ENCODE measurements at regions not wholly inside any gene's neighbourhood (a gene's known extent, or its start where the extent isn't known, plus 50 kb on each side); places are given as distances from the start of the nearest gene placed in this dataset.
"Not testable (repeated sequence)": the region's sequence is repeated elsewhere in the genome, so short reads cannot be mapped to it uniquely, and the experiment has no call there.

DNA sequence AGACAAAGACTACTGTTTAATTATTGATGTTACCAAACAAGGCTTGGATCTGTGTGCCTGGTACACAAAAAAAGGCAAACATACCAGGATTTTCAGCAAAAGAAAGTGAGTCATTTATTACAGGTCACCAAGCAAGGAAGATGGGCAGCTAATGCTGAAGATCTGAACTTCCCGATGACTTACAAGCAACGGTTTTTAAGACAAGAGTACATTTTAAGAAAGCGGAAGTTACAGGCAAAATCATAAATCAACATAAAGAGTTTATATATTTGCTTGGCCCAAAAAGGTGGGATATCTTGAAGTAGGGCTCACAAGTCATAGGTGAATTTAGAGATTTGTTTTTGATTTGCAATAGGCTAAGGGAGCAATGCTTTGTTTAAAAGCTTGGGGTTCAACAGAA lies 125.4 kb upstream of the SPATA16 start:
- in situ Hi-C loops (cut with HindIII; ENCODE audit: low pct_unique_long_range_greater_than_20kb, low sequenced_read_pairs) = no loop called here
- TF ChIP-seq JUND (IDR thresholded peaks at IDR 0.05; ENCODE audit: low read depth) = no peak
- no peak for DNase-seq (ENCODE audit: low read depth in 1 of 2, low spot score in 1 of 2)

DNA sequence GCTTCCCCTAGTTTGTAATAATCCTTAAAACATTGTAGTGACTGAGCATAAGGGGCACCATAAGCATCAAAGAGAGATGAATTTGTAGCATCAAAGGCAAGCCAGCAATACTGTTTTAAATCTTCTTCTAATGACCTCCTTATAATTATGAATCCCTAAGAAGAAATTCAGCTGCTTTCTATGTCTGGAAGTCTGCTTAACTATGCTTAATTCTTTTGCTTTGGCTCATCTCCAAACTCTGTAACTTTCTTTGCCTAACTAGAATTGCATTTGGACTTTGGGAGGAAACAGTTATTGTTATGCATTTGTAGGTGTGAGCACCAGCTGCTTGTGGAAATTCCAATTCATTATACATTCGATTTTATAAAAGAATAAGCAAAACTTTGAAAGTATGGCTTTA lies 117.7 kb upstream of the SPATA16 start:
- no peak for TF ChIP-seq JUND (IDR thresholded peaks at IDR 0.05; ENCODE audit: low read depth)
- in situ Hi-C loops (cut with HindIII; ENCODE audit: low pct_unique_long_range_greater_than_20kb, low sequenced_read_pairs) = no loop called here
- DNase-seq (ENCODE audit: low read depth in 1 of 2, low spot score in 1 of 2) = no peak

DNA sequence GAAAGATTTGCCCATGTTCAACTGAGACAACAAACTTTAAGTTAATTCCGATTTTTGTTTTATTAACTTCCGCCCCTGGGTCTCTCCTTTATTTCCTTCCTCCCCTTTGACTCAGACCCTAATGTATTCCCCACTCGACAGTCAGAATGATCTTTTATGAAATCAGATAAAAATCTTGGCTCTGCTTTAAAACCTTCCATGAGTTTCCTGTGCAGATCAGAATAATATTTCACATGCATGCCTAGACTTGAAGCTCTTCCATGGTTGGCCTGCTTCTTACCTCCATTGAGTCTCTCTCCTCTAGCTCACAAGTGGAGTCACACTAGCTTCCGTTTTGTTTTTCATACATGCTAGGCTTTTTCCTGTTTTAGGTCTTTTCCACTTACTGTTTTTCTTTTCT lies 116.8 kb upstream of the SPATA16 start:
- no peak for DNase-seq (ENCODE audit: low read depth in 1 of 2, low spot score in 1 of 2)
- TF ChIP-seq JUND (IDR thresholded peaks at IDR 0.05; ENCODE audit: low read depth) = no peak

DNA sequence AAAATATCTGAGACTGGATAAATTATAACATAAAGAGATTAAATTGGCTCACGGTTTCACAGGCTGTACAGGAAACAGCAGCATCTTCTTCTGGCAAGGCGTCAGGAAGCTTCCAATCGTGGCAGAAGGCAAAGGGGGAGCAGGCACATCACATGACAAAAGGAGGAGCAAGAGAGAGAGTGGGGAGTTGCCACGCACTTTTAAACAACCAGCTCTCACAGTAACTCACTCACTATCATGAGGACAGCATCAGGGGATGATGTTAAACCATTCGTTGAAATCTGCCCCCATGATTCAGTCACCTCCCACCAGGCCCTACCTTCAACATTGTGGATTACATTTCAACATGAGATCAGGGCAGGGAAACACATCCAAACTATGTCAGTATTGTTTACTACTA lies 114.5 kb upstream of the SPATA16 start:
- no peak for TF ChIP-seq JUND (IDR thresholded peaks at IDR 0.05; ENCODE audit: low read depth)
- no peak for DNase-seq (ENCODE audit: low read depth in 1 of 2, low spot score in 1 of 2)
- in situ Hi-C loops (cut with HindIII; ENCODE audit: low pct_unique_long_range_greater_than_20kb, low sequenced_read_pairs) = no loop called here

More for the DNA sequence above, 116.8 kb upstream of the SPATA16 start:
- in situ Hi-C loops (cut with HindIII; ENCODE audit: low pct_unique_long_range_greater_than_20kb, low sequenced_read_pairs) = no loop called here

DNA sequence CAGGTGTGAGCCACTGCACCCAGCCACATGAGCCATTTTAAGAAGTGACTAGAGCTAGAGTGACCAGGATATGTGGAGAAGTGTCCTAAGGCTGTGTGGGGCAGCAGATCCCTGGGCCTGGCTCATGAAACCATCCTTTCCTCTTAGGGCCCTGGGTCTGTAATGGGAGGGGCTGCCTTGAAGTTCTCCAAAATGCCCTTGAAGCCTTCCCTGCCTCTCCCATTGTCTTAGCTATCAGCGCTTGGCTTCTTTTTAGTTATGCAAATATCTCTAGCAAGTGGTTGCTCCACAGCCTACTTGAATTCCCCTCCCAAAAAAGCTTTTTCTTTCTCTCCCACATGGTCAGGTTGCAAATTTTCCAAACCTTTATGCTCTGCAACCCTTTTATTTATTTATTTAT lies 112.4 kb upstream of the SPATA16 start:
- in situ Hi-C loops (cut with HindIII; ENCODE audit: low pct_unique_long_range_greater_than_20kb, low sequenced_read_pairs) = no loop called here
- TF ChIP-seq JUND (IDR thresholded peaks at IDR 0.05; ENCODE audit: low read depth) = no peak
- DNase-seq (ENCODE audit: low read depth in 1 of 2, low spot score in 1 of 2) = no peak

DNA sequence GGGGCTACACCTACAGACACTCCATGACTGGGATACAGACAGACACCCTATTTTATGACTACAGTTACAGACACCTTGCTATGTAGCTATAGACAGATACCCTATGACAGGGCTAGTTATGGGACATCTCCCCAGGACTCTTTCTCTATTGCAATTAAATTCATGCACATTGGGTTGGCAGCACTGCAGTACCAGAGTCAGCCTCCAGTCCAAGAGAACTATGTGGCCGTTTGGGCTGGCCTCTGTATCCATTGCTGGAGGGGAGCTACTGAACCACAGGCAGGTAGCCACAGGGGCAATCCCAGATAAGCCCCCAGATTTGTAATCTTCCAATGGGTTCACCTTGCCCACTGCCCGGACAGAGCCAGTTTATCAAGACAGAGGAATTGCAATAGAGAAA lies 108.4 kb upstream of the SPATA16 start:
- no peak for DNase-seq (ENCODE audit: low read depth in 1 of 2, low spot score in 1 of 2)
- in situ Hi-C loops (cut with HindIII; ENCODE audit: low pct_unique_long_range_greater_than_20kb, low sequenced_read_pairs) = no loop called here
- no peak for TF ChIP-seq JUND (IDR thresholded peaks at IDR 0.05; ENCODE audit: low read depth)

DNA sequence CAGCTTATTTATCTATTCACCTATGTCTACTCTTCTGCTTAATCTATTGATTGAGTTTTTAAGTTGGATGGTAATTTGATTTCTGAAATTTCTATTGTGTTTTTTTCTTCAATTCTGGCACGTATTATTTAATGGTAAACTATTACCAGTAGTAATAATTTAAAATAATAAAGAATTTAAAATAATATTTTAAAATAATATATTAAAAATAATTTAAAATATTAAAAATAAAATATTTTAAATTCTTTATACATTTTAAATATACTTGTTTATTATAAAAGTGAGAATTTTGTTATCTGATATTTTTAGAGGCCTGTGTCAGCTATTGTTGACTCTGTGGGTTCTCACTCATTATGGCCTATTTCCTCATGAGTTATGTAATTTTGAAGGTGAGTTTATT lies 100.7 kb upstream of the SPATA16 start:
- TF ChIP-seq JUND (IDR thresholded peaks at IDR 0.05; ENCODE audit: low read depth) = no peak
- DNase-seq (ENCODE audit: low read depth in 1 of 2, low spot score in 1 of 2) = no peak
- in situ Hi-C loops (cut with HindIII; ENCODE audit: low pct_unique_long_range_greater_than_20kb, low sequenced_read_pairs) = no loop called here

DNA sequence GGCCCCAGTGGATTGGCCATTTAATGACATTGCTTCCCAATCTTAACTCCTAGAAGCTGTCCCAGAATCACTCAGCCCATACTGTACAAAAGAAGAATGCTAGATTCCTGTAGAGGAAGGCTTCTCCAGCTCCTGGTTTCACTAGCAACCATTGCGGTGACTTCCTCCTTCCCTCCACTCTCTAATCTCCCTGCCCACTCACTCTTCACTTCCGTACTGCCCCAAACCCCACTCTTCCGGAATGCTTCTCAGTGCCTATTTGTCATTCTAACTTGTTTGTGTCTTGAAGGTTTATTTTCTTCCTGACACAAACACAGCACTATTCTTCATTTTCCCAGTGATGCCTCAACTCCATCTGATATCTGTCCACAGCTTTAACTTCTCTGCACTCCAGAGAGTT lies 97.1 kb upstream of the SPATA16 start:
- no peak for DNase-seq (ENCODE audit: low read depth in 1 of 2, low spot score in 1 of 2)
- in situ Hi-C loops (cut with HindIII; ENCODE audit: low pct_unique_long_range_greater_than_20kb, low sequenced_read_pairs) = no loop called here
- no peak for TF ChIP-seq JUND (IDR thresholded peaks at IDR 0.05; ENCODE audit: low read depth)

DNA sequence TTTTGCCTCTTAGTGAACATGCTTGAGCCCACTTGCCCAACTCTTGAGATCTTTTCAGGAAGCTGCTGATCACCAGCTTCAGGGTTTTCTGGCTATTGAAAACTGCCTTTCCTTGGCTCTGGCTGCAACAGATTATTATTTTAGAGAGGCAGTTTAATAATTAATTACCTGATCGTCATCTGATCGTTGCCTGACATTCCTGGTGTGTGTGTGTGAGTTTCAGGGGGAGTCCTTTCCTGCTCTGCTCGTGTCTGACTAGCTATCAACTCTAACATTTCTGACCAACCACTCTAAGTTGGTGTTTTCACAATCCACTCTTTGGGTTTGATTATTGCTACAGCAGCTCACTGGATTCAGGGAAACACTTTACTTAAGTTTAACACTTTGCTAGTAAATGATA lies 84.3 kb upstream of the SPATA16 start:
- DNase-seq (ENCODE audit: low read depth in 1 of 2, low spot score in 1 of 2) = no peak
- no peak for TF ChIP-seq JUND (IDR thresholded peaks at IDR 0.05; ENCODE audit: low read depth)
- in situ Hi-C loops (cut with HindIII; ENCODE audit: low pct_unique_long_range_greater_than_20kb, low sequenced_read_pairs) = no loop called here

DNA sequence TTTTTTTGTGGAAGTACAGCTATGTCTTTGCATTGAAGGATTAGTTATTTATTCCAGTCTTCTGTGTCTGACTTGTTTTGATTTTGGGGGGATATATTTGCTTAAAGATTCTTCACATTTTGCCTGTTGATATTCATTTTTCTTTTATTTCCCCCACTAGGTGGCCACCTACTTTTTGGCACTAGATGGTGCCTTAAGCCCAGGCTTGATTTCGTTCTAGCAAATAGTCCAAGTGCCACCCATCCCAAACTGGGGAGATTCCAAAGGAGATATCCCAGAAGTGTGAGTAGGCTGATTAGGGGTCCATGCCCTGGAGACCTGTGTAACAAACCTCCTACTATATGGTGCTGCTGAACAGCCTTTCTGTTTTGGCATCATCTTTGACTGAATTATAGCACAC lies 80.0 kb upstream of the SPATA16 start:
- TF ChIP-seq JUND (IDR thresholded peaks at IDR 0.05; ENCODE audit: low read depth) = no peak
- peak; percentile 19 to 69 for DNase-seq (ENCODE audit: low read depth in 1 of 2, low spot score in 1 of 2)
- in situ Hi-C loops (cut with HindIII; ENCODE audit: low pct_unique_long_range_greater_than_20kb, low sequenced_read_pairs) = no loop called here

DNA sequence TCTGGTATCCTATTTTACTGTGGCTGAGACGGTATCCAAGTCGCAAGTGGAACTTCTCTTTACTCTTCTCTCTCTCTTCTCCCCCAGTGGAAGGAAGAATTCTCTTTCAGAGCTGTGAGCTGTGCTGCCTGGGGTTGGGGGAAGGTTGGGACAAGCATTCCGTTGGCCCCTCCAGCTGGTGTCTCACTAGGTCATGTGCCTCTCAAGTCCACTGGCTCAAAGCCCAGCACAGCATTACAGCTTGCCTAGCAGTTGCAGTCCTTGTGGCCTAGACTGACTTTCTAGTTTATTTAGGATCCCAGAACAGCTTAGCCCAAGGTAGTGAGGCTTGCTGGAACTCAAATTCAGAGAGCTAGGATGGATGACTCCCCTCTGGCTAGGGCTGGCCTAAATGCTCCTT lies 76.1 kb upstream of the SPATA16 start:
- in situ Hi-C loops (cut with HindIII; ENCODE audit: low pct_unique_long_range_greater_than_20kb, low sequenced_read_pairs) = no loop called here
- TF ChIP-seq JUND (IDR thresholded peaks at IDR 0.05; ENCODE audit: low read depth) = no peak
- DNase-seq (ENCODE audit: low read depth in 1 of 2, low spot score in 1 of 2) = no peak

DNA sequence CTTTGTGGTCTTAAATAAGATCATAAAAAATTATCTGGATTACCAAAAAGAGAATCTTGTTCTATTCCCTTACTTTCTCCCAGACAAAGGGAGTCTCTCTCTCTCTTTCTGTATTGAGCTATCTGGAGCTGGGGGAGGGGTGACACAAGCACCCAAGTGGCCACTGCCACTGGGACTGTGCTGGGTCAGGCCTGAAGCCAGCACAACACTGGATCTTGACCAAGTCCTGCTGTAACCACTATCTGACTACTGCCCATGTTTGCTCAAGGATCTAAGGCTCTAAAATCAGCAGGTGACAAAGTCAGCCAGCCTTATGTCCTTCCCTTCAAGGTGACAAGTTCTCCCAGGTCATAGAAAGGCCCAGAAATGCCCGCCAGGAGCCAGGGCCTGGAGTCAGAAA lies 75.0 kb upstream of the SPATA16 start:
- in situ Hi-C loops (cut with HindIII; ENCODE audit: low pct_unique_long_range_greater_than_20kb, low sequenced_read_pairs) = no loop called here
- TF ChIP-seq JUND (IDR thresholded peaks at IDR 0.05; ENCODE audit: low read depth) = no peak
- no peak for DNase-seq (ENCODE audit: low read depth in 1 of 2, low spot score in 1 of 2)

DNA sequence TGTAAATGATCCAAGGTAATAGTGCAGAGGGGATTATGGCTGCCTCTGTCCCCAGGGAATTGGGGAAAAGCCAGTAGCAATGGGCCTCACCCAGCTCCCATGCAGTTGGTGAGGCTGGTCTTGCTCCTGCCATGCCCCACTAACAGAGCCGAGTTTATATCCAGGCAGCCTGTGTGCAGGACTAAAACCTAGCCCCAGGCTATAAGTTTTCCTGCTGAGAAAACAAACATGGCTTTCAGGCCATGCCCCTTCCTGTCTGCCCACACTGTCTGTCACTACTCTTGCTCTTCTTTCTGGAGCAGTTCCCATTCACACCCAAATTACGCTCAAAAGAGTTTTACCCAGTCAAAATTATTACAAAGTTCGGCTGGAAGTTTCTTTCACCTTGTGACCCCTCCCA lies 73.5 kb upstream of the SPATA16 start:
- DNase-seq (ENCODE audit: low read depth in 1 of 2, low spot score in 1 of 2) = peak in 1 of 2 experiments; percentile 53
- no peak for TF ChIP-seq JUND (IDR thresholded peaks at IDR 0.05; ENCODE audit: low read depth)
- in situ Hi-C loops (cut with HindIII; ENCODE audit: low pct_unique_long_range_greater_than_20kb, low sequenced_read_pairs) = no loop called here

DNA sequence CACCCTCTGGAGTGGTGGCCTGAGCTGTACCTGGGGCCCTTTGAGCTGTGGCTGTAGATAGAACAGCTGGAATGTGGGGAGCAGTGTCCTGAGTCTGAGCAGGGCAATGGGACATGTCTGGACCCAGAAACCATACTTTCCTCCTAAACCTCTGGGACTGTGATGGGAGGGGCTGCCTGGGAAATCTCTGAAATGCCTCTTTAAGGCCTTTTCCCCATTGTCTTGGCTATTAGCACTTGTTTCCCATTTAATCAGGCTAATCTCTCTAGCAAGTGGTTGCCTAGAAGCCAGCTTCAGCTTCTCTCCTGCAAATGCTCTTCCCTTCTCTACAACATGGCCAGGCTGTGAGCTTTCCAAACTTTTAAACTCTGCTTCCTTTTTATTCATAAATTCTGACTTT lies 58.5 kb upstream of the SPATA16 start:
- in situ Hi-C loops (cut with HindIII; ENCODE audit: low pct_unique_long_range_greater_than_20kb, low sequenced_read_pairs) = no loop called here
- no peak for DNase-seq (ENCODE audit: low read depth in 1 of 2, low spot score in 1 of 2)
- no peak for TF ChIP-seq JUND (IDR thresholded peaks at IDR 0.05; ENCODE audit: low read depth)

DNA sequence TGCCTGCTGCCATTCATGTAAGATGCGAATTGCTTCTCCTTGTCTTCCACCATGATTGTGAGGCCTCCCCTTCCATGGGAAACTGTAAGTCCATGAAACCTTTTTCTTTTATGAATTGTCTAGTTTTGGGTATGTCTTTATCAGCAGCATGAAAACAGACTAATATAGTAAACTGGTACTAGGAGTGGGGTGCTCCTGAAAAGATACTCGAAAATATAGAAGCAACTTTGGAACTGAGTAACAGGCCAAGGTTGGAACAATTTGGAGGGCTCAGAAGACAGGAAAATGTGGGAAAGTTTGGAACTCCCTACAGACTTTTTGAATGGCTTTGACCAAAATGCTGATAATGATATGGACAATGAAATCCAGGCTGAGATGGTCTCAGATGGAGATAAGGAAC lies 53.8 kb upstream of the SPATA16 start:
- in situ Hi-C loops (cut with HindIII; ENCODE audit: low pct_unique_long_range_greater_than_20kb, low sequenced_read_pairs); DNase-seq (ENCODE audit: low read depth in 1 of 2, low spot score in 1 of 2): not testable (repeated sequence)

Measured in T47D (cell line).